ENCODE measurements at regions not wholly inside any gene's neighbourhood (a gene's known extent, or its start where the extent isn't known, plus 50 kb on each side); places are given as distances from the start of the nearest gene placed in this dataset.

- Mint-ChIP-seq H3K27me3 (ENCODE audit: low read depth) (0 out of 2 replicates have a peak, but pooled peaks cover 3% of the 10 kb centered on the region), H3K36me3 (no peaks in the 10 kb centered on the region), H3K4me3 (no peak overlapping the region), H3K4me1 (no peaks in the 10 kb centered on the region), H3K9me3 (no peaks in the 10 kb centered on the region), H3K27ac (no peak overlapping the region)
- ChIA-PET CTCF (no interaction called here), POLR2A (no interaction called here)
- ATAC-seq (no peak), DNase-seq (ENCODE audit: low spot score) (no peak)
- TF ChIP-seq ZNF425 (CRISPR knock-in tag; conservative IDR thresholded peaks at IDR 0.05), result no peak
- no peak for TF ChIP-seq HMGA2 (CRISPR knock-in tag; IDR thresholded peaks at IDR 0.05)
- TF ChIP-seq ELF4 (CRISPR knock-in tag; IDR thresholded peaks at IDR 0.05; ENCODE audit: low read depth), result no peak
- TF ChIP-seq ZNF138 (CRISPR knock-in tag; conservative IDR thresholded peaks at IDR 0.05), result no peak
Measured at GRCh38 chr15:61756071-61756820, 304.0 kb downstream of the VPS13C start.

- TF ChIP-seq ZBTB43 (CRISPR knock-in tag; IDR thresholded peaks at IDR 0.05), result no peak
- no peak for TF ChIP-seq ZNF396 (CRISPR knock-in tag; IDR thresholded peaks at IDR 0.05; ENCODE audit: borderline replicate concordance)
- TF ChIP-seq FOXP4 (CRISPR knock-in tag; IDR thresholded peaks at IDR 0.05), result no peak
- no peak for TF ChIP-seq NR1H2 (CRISPR knock-in tag; IDR thresholded peaks at IDR 0.05)
- no peak for TF ChIP-seq MYBL2 (CRISPR knock-in tag; IDR thresholded peaks at IDR 0.05)
- TF ChIP-seq TP53 (CRISPR knock-in tag; IDR thresholded peaks at IDR 0.05), result no peak
- TF ChIP-seq ZNF425 (CRISPR knock-in tag; conservative IDR thresholded peaks at IDR 0.05), result no peak
- no peak for TF ChIP-seq GTF2I (CRISPR knock-in tag; conservative IDR thresholded peaks at IDR 0.05)
- no peak for TF ChIP-seq TEAD4 (CRISPR knock-in tag; IDR thresholded peaks at IDR 0.05)
- no peak for TF ChIP-seq ATF1 (CRISPR knock-in tag; IDR thresholded peaks at IDR 0.05)
- no peak for TF ChIP-seq E2F1 (CRISPR knock-in tag; IDR thresholded peaks at IDR 0.05)
- no peak for TF ChIP-seq TCF7 (CRISPR knock-in tag; IDR thresholded peaks at IDR 0.05; ENCODE audit: low read depth)
- no peak for TF ChIP-seq E2F5 (CRISPR knock-in tag; IDR thresholded peaks at IDR 0.05)
- TF ChIP-seq FOXJ3 (CRISPR knock-in tag; IDR thresholded peaks at IDR 0.05; ENCODE audit: borderline replicate concordance), result no peak
- H3K4me3 Mint-ChIP-seq, result no peak overlapping the region
- DNase-seq (ENCODE audit: low spot score), result no peak
- 0 out of 2 replicates have a peak, but pooled peaks cover 3% of the 10 kb centered on the region for H3K27me3 Mint-ChIP-seq (ENCODE audit: low read depth)
- H3K36me3 Mint-ChIP-seq, result no peaks in the 10 kb centered on the region
- no peaks in the 10 kb centered on the region for H3K9me3 Mint-ChIP-seq
- no peak overlapping the region for H3K27ac Mint-ChIP-seq
- no peaks in the 10 kb centered on the region for H3K4me1 Mint-ChIP-seq
- ChIA-PET CTCF (no interaction called here), POLR2A (no interaction called here)
- ATAC-seq, result no peak
Measured at GRCh38 chr15:61755467-61755866, 304.8 kb downstream of the VPS13C start.

Data from WTC11 (cell line).